ENCODE measurements at regions not wholly inside any gene's neighbourhood (a gene's known extent, or its start where the extent isn't known, plus 50 kb on each side); places are given as distances from the start of the nearest gene placed in this dataset.

- Histone ChIP-seq H3K4me1 (ENCODE audit: control insufficient read depth in 2 of 2, insufficient read depth in 2 of 2, low read length in 2 of 2) (no peaks in the 10 kb centered on the region), H3K9me3 (ENCODE audit: control insufficient read depth in 2 of 2, low read length in 2 of 2) (no peaks in the 10 kb centered on the region), H3K9ac (ENCODE audit: low read depth in 1 of 2, low read length in 2 of 2) (no peak overlapping the region), H3K27ac (ENCODE audit: low read depth in 2 of 2, low read length in 2 of 2) (no peak overlapping the region), H3K27me3 (ENCODE audit: control insufficient read depth in 2 of 2, insufficient read depth in 2 of 2, low read length in 2 of 2) (no peaks in the 10 kb centered on the region), H3K4me3 (ENCODE audit: low read length in 2 of 2) (no peak overlapping the region), H3K36me3 (ENCODE audit: control insufficient read depth in 2 of 2, insufficient read depth in 2 of 2, low read length in 2 of 2) (no peaks in the 10 kb centered on the region)
Observed at GRCh38 chr1:199723250-199723956, 304.1 kb upstream of the NR5A2 start.

GRCh38 chr1:199724049-199724448 is 303.5 kb upstream of the NR5A2 start:
- Histone ChIP-seq H3K4me1 (ENCODE audit: control insufficient read depth in 2 of 2, insufficient read depth in 2 of 2, low read length in 2 of 2) (no peaks in the 10 kb centered on the region), H3K27ac (ENCODE audit: low read depth in 2 of 2, low read length in 2 of 2) (no peak overlapping the region), H3K4me3 (ENCODE audit: low read length in 2 of 2) (no peak overlapping the region), H3K27me3 (ENCODE audit: control insufficient read depth in 2 of 2, insufficient read depth in 2 of 2, low read length in 2 of 2) (no peaks in the 10 kb centered on the region), H3K36me3 (ENCODE audit: control insufficient read depth in 2 of 2, insufficient read depth in 2 of 2, low read length in 2 of 2) (no peaks in the 10 kb centered on the region), H3K9me3 (ENCODE audit: control insufficient read depth in 2 of 2, low read length in 2 of 2) (no peaks in the 10 kb centered on the region), H3K9ac (ENCODE audit: low read depth in 1 of 2, low read length in 2 of 2) (no peak overlapping the region)

- Histone ChIP-seq H3K27ac (ENCODE audit: low read depth in 2 of 2, low read length in 2 of 2) (no peak overlapping the region), H3K4me3 (ENCODE audit: low read length in 2 of 2) (no peak overlapping the region), H3K27me3 (ENCODE audit: control insufficient read depth in 2 of 2, insufficient read depth in 2 of 2, low read length in 2 of 2) (no peaks in the 10 kb centered on the region), H3K9me3 (ENCODE audit: control insufficient read depth in 2 of 2, low read length in 2 of 2) (no peaks in the 10 kb centered on the region), H3K36me3 (ENCODE audit: control insufficient read depth in 2 of 2, insufficient read depth in 2 of 2, low read length in 2 of 2) (no peaks in the 10 kb centered on the region), H3K4me1 (ENCODE audit: control insufficient read depth in 2 of 2, insufficient read depth in 2 of 2, low read length in 2 of 2) (no peaks in the 10 kb centered on the region), H3K9ac (ENCODE audit: low read depth in 1 of 2, low read length in 2 of 2) (no peak overlapping the region)
Observed at GRCh38 chr1:199725002-199725565, 302.4 kb upstream of the NR5A2 start.

GRCh38 chr1:199727682-199728081 is 299.8 kb upstream of the NR5A2 start:
- H3K27ac ChIP-seq (ENCODE audit: low read depth in 2 of 2, low read length in 2 of 2): no peak overlapping the region
- H3K4me1 ChIP-seq (ENCODE audit: control insufficient read depth in 2 of 2, insufficient read depth in 2 of 2, low read length in 2 of 2): no peaks in the 10 kb centered on the region
- no peak overlapping the region for H3K9ac ChIP-seq (ENCODE audit: low read depth in 1 of 2, low read length in 2 of 2)
- H3K9me3 ChIP-seq (ENCODE audit: control insufficient read depth in 2 of 2, low read length in 2 of 2): no peaks in the 10 kb centered on the region
- no peaks in the 10 kb centered on the region for H3K36me3 ChIP-seq (ENCODE audit: control insufficient read depth in 2 of 2, insufficient read depth in 2 of 2, low read length in 2 of 2)
- H3K4me3 ChIP-seq (ENCODE audit: low read length in 2 of 2): no peak overlapping the region
- H3K27me3 ChIP-seq (ENCODE audit: control insufficient read depth in 2 of 2, insufficient read depth in 2 of 2, low read length in 2 of 2): no peaks in the 10 kb centered on the region

GRCh38 chr1:199728345-199728744 is 299.2 kb upstream of the NR5A2 start:
- H3K36me3 ChIP-seq (ENCODE audit: control insufficient read depth in 2 of 2, insufficient read depth in 2 of 2, low read length in 2 of 2): no peaks in the 10 kb centered on the region
- H3K4me3 ChIP-seq (ENCODE audit: low read length in 2 of 2): no peak overlapping the region
- H3K27me3 ChIP-seq (ENCODE audit: control insufficient read depth in 2 of 2, insufficient read depth in 2 of 2, low read length in 2 of 2): no peaks in the 10 kb centered on the region
- no peak overlapping the region for H3K9ac ChIP-seq (ENCODE audit: low read depth in 1 of 2, low read length in 2 of 2)
- no peaks in the 10 kb centered on the region for H3K4me1 ChIP-seq (ENCODE audit: control insufficient read depth in 2 of 2, insufficient read depth in 2 of 2, low read length in 2 of 2)
- H3K27ac ChIP-seq (ENCODE audit: low read depth in 2 of 2, low read length in 2 of 2): no peak overlapping the region
- no peaks in the 10 kb centered on the region for H3K9me3 ChIP-seq (ENCODE audit: control insufficient read depth in 2 of 2, low read length in 2 of 2)

- Histone ChIP-seq H3K9me3 (ENCODE audit: control insufficient read depth in 2 of 2, low read length in 2 of 2) (no peaks in the 10 kb centered on the region), H3K27me3 (ENCODE audit: control insufficient read depth in 2 of 2, insufficient read depth in 2 of 2, low read length in 2 of 2) (no peaks in the 10 kb centered on the region), H3K27ac (ENCODE audit: low read depth in 2 of 2, low read length in 2 of 2) (no peak overlapping the region), H3K4me3 (ENCODE audit: low read length in 2 of 2) (no peak overlapping the region), H3K4me1 (ENCODE audit: control insufficient read depth in 2 of 2, insufficient read depth in 2 of 2, low read length in 2 of 2) (no peaks in the 10 kb centered on the region), H3K36me3 (ENCODE audit: control insufficient read depth in 2 of 2, insufficient read depth in 2 of 2, low read length in 2 of 2) (no peaks in the 10 kb centered on the region), H3K9ac (ENCODE audit: low read depth in 1 of 2, low read length in 2 of 2) (no peak overlapping the region)
Observed at GRCh38 chr1:199733125-199733524, 294.4 kb upstream of the NR5A2 start.

GRCh38 chr1:199734186-199734585 is 293.3 kb upstream of the NR5A2 start:
- H3K27ac ChIP-seq (ENCODE audit: low read depth in 2 of 2, low read length in 2 of 2): no peak overlapping the region
- no peaks in the 10 kb centered on the region for H3K27me3 ChIP-seq (ENCODE audit: control insufficient read depth in 2 of 2, insufficient read depth in 2 of 2, low read length in 2 of 2)
- no peaks in the 10 kb centered on the region for H3K9me3 ChIP-seq (ENCODE audit: control insufficient read depth in 2 of 2, low read length in 2 of 2)
- H3K9ac ChIP-seq (ENCODE audit: low read depth in 1 of 2, low read length in 2 of 2): no peak overlapping the region
- H3K4me1 ChIP-seq (ENCODE audit: control insufficient read depth in 2 of 2, insufficient read depth in 2 of 2, low read length in 2 of 2): no peaks in the 10 kb centered on the region
- H3K36me3 ChIP-seq (ENCODE audit: control insufficient read depth in 2 of 2, insufficient read depth in 2 of 2, low read length in 2 of 2): no peaks in the 10 kb centered on the region
- no peak overlapping the region for H3K4me3 ChIP-seq (ENCODE audit: low read length in 2 of 2)

GRCh38 chr1:199735660-199736059 is 291.9 kb upstream of the NR5A2 start:
- no peaks in the 10 kb centered on the region for H3K4me1 ChIP-seq (ENCODE audit: control insufficient read depth in 2 of 2, insufficient read depth in 2 of 2, low read length in 2 of 2)
- H3K27me3 ChIP-seq (ENCODE audit: control insufficient read depth in 2 of 2, insufficient read depth in 2 of 2, low read length in 2 of 2): no peaks in the 10 kb centered on the region
- no peak overlapping the region for H3K9ac ChIP-seq (ENCODE audit: low read depth in 1 of 2, low read length in 2 of 2)
- no peaks in the 10 kb centered on the region for H3K36me3 ChIP-seq (ENCODE audit: control insufficient read depth in 2 of 2, insufficient read depth in 2 of 2, low read length in 2 of 2)
- H3K4me3 ChIP-seq (ENCODE audit: low read length in 2 of 2): no peak overlapping the region
- no peak overlapping the region for H3K27ac ChIP-seq (ENCODE audit: low read depth in 2 of 2, low read length in 2 of 2)
- H3K9me3 ChIP-seq (ENCODE audit: control insufficient read depth in 2 of 2, low read length in 2 of 2): no peaks in the 10 kb centered on the region

- Histone ChIP-seq H3K9ac (ENCODE audit: low read depth in 1 of 2, low read length in 2 of 2) (no peak overlapping the region), H3K4me3 (ENCODE audit: low read length in 2 of 2) (no peak overlapping the region), H3K4me1 (ENCODE audit: control insufficient read depth in 2 of 2, insufficient read depth in 2 of 2, low read length in 2 of 2) (no peaks in the 10 kb centered on the region), H3K9me3 (ENCODE audit: control insufficient read depth in 2 of 2, low read length in 2 of 2) (no peaks in the 10 kb centered on the region), H3K27ac (ENCODE audit: low read depth in 2 of 2, low read length in 2 of 2) (no peak overlapping the region), H3K27me3 (ENCODE audit: control insufficient read depth in 2 of 2, insufficient read depth in 2 of 2, low read length in 2 of 2) (no peaks in the 10 kb centered on the region), H3K36me3 (ENCODE audit: control insufficient read depth in 2 of 2, insufficient read depth in 2 of 2, low read length in 2 of 2) (no peaks in the 10 kb centered on the region)
Observed at GRCh38 chr1:199736646-199737045, 290.9 kb upstream of the NR5A2 start.

- no peak overlapping the region for H3K27ac ChIP-seq (ENCODE audit: low read depth in 2 of 2, low read length in 2 of 2)
- H3K27me3 ChIP-seq (ENCODE audit: control insufficient read depth in 2 of 2, insufficient read depth in 2 of 2, low read length in 2 of 2): no peaks in the 10 kb centered on the region
- no peaks in the 10 kb centered on the region for H3K4me1 ChIP-seq (ENCODE audit: control insufficient read depth in 2 of 2, insufficient read depth in 2 of 2, low read length in 2 of 2)
- no peaks in the 10 kb centered on the region for H3K36me3 ChIP-seq (ENCODE audit: control insufficient read depth in 2 of 2, insufficient read depth in 2 of 2, low read length in 2 of 2)
- H3K9ac ChIP-seq (ENCODE audit: low read depth in 1 of 2, low read length in 2 of 2): no peak overlapping the region
- no peak overlapping the region for H3K4me3 ChIP-seq (ENCODE audit: low read length in 2 of 2)
- no peaks in the 10 kb centered on the region for H3K9me3 ChIP-seq (ENCODE audit: control insufficient read depth in 2 of 2, low read length in 2 of 2)
Observed at GRCh38 chr1:199741586-199741985, 285.9 kb upstream of the NR5A2 start.

Measured in mucosa of rectum (tissue), 2 donors.